OCI-LY1 (cell line): ENCODE measurements at regions not wholly inside any gene's neighbourhood (a gene's known extent, or its start where the extent isn't known, plus 50 kb on each side); places are given as distances from the start of the nearest gene placed in this dataset.

Experiments
- H2AFZ ChIP-seq: fragments of 200-600 bp; sonication (generic), shearing (Covaris generic); 2 replicates; pipeline ENCODE4 v1.6.0; 2014; ENCODE audit warnings: antibody characterized with exemption, mild to moderate bottlenecking, low read length
- H3F3A ChIP-seq: fragments of 200-600 bp; sonication (generic), shearing (Covaris generic); 2 replicates; pipeline ENCODE4 v1.6.0; 2014; ENCODE audit warnings: mild to moderate bottlenecking, antibody characterized with exemption, low read length, moderate library complexity; ENCODE audit not compliant: insufficient read depth
- H3K27ac ChIP-seq: fragments of 200-600 bp; sonication (generic); 2 replicates; pipeline ENCODE4 v1.5.1; 2014; ENCODE audit warnings: low read length, mixed run types, mild to moderate bottlenecking, low read depth; ENCODE audit not compliant: poor library complexity, severe bottlenecking
- H3K27me3 ChIP-seq: fragments of 200-600 bp; sonication (generic); 2 replicates; pipeline ENCODE4 v1.6.0; 2014; ENCODE audit warnings: antibody characterized with exemption, mild to moderate bottlenecking, low read length, moderate library complexity; ENCODE audit not compliant: insufficient read depth
- H3K36me3 ChIP-seq: fragments of 200-600 bp; sonication (generic); 2 replicates; pipeline ENCODE4 v1.6.1; 2014; ENCODE audit warnings: mild to moderate bottlenecking, antibody characterized with exemption, low read length, moderate library complexity, mixed read lengths; ENCODE audit not compliant: insufficient read depth
- H3K4me1 ChIP-seq: fragments of 200-600 bp; sonication (generic); 2 replicates; pipeline ENCODE4 v1.5.1; 2014; ENCODE audit warnings: mild to moderate bottlenecking, low read length, moderate library complexity; ENCODE audit not compliant: insufficient read depth, severe bottlenecking
- H3K4me2 ChIP-seq: fragments of 200-600 bp; sonication (generic), shearing (Covaris generic); 2 replicates; pipeline ENCODE4 v1.6.1; 2014; ENCODE audit warnings: low read length
- H3K4me3 ChIP-seq: fragments of 200-600 bp; sonication (generic); 2 replicates; pipeline ENCODE4 v1.5.1; 2014; ENCODE audit warnings: low read length, low read depth, mild to moderate bottlenecking, mixed read lengths; ENCODE audit not compliant: poor library complexity, severe bottlenecking
- H3K79me2 ChIP-seq: fragments of 200-600 bp; shearing (Covaris generic); 2 replicates; pipeline ENCODE4 v1.6.1; 2016; ENCODE audit warnings: mixed run types, low read length, mixed read lengths; ENCODE audit not compliant: insufficient read depth
- H3K9ac ChIP-seq: fragments of 200-600 bp; sonication (generic), shearing (Covaris generic); 2 replicates; pipeline ENCODE4 v1.6.1; 2014; ENCODE audit warnings: mild to moderate bottlenecking, low read length, mixed read lengths
- H3K9me2 ChIP-seq: fragments of 200-600 bp; sonication (generic), shearing (Covaris generic); 2 replicates; pipeline ENCODE4 v1.6.1; 2014; ENCODE audit warnings: low read depth, mild to moderate bottlenecking, low read length, mixed read lengths
- H3K9me3 ChIP-seq: fragments of 200-600 bp; shearing (Covaris generic); 2 replicates; pipeline ENCODE4 v1.6.1; 2014; ENCODE audit warnings: low read length, mixed read lengths
- H4K20me1 ChIP-seq: fragments of 200-600 bp; sonication (generic), shearing (Covaris generic); 2 replicates; pipeline ENCODE4 v1.6.0; 2016; ENCODE audit warnings: mild to moderate bottlenecking, low read length; ENCODE audit not compliant: insufficient read depth
- CTCF ChIP-seq: fragments of 200-600 bp; sonication (generic), shearing (Covaris generic); IDR thresholded peaks from 2 replicates; pipeline ENCODE4 v1.5.1; 2017; ENCODE audit warnings: mild to moderate bottlenecking, antibody characterized with exemption, low read length, moderate library complexity, mixed read lengths
- EZH2 ChIP-seq: fragments of 200-600 bp; sonication (generic), shearing (Covaris generic); IDR thresholded peaks from 2 replicates; pipeline ENCODE4 v1.8.0; 2017; ENCODE audit warnings: borderline replicate concordance, mixed run types, mild to moderate bottlenecking, antibody characterized with exemption, low read length, moderate library complexity, mixed read lengths

- Histone ChIP-seq H3K9ac (no peak overlapping the region), H3F3A (no peaks in the 10 kb centered on the region), H3K9me3 (no peaks in the 10 kb centered on the region), H3K4me2 (no peak overlapping the region), H3K4me1 (no peaks in the 10 kb centered on the region), H3K27me3 (no peaks in the 10 kb centered on the region), H3K36me3 (no peaks in the 10 kb centered on the region), H3K27ac (no peak overlapping the region), H2AFZ (no peak overlapping the region), H3K9me2 (no peaks in the 10 kb centered on the region), H4K20me1 (no peaks in the 10 kb centered on the region), H3K79me2 (no peaks in the 10 kb centered on the region), H3K4me3 (no peak overlapping the region)
- TF ChIP-seq CTCF = no peak
- TF ChIP-seq EZH2 = no peak
Observed at GRCh38 chr10:4672201-4672600, 153.8 kb upstream of the AKR1E2 start.

- H3K4me3 ChIP-seq = no peak overlapping the region
- H4K20me1 ChIP-seq = no peaks in the 10 kb centered on the region
- no peaks in the 10 kb centered on the region for H3K9me2 ChIP-seq
- H3K4me2 ChIP-seq = no peak overlapping the region
- H3K4me1 ChIP-seq = no peaks in the 10 kb centered on the region
- H3K9me3 ChIP-seq = no peaks in the 10 kb centered on the region
- H3K9ac ChIP-seq = no peak overlapping the region
- no peaks in the 10 kb centered on the region for H3K36me3 ChIP-seq
- no peaks in the 10 kb centered on the region for H3K27me3 ChIP-seq
- no peak overlapping the region for H2AFZ ChIP-seq
- H3K27ac ChIP-seq = no peak overlapping the region
- H3K79me2 ChIP-seq = no peaks in the 10 kb centered on the region
- TF ChIP-seq EZH2 = no peak
- TF ChIP-seq CTCF = no peak
- no peaks in the 10 kb centered on the region for H3F3A ChIP-seq
Observed at GRCh38 chr10:4671451-4672145, 154.4 kb upstream of the AKR1E2 start.

DNA sequence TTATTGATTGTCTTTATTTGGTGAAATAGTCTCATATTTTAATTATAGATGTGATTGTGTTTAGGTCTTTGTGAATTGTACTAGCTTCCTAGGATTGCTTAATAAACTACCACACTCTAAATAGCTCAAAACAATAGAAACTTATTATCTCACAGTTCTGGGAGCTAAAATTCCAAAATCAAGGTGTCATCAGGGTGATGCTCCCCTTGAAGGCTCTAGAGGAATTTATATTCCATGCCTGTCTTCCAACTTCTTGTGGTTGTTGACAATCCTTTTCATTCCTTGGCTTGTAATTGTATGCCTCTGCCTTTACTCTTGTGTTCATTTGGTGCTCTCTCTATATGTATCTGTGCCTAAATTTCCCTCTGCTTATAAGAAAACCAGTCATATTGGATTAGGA lies 155.3 kb upstream of the AKR1E2 start:
- no peaks in the 10 kb centered on the region for H3K4me1 ChIP-seq
- no peak overlapping the region for H3K4me3 ChIP-seq
- no peaks in the 10 kb centered on the region for H3K36me3 ChIP-seq
- H3K27ac ChIP-seq = no peak overlapping the region
- no peaks in the 10 kb centered on the region for H3K27me3 ChIP-seq
- H2AFZ ChIP-seq = no peak overlapping the region
- no peaks in the 10 kb centered on the region for H4K20me1 ChIP-seq
- H3K4me2 ChIP-seq = no peak overlapping the region
- no peaks in the 10 kb centered on the region for H3F3A ChIP-seq
- H3K79me2 ChIP-seq = no peaks in the 10 kb centered on the region
- no peaks in the 10 kb centered on the region for H3K9me3 ChIP-seq
- TF ChIP-seq CTCF (no peak), EZH2 (no peak)
- no peak overlapping the region for H3K9ac ChIP-seq
- H3K9me2 ChIP-seq = no peaks in the 10 kb centered on the region
